LNCaP clone FGC (cell line): ENCODE measurements at regions not wholly inside any gene's neighbourhood (a gene's known extent, or its start where the extent isn't known, plus 50 kb on each side); places are given as distances from the start of the nearest gene placed in this dataset.

Experiments used
- DNase-seq: peaks from one replicate; pipeline ENCODE4 v3.0.0-alpha.2; 2011; ENCODE audit warnings: low read depth
- H3K4me3 ChIP-seq: 2 replicates; pipeline ENCODE4 v1.5.1; 2011; ENCODE audit warnings: mild to moderate bottlenecking, low read depth, low read length, control low read depth
- TF ChIP-seq, protein P1 (sequence below): IDR thresholded peaks from 2 replicates; pipeline ENCODE4 v1.5.1; 2012; ENCODE audit warnings: mild to moderate bottlenecking; ENCODE audit not compliant: control insufficient read depth, insufficient read depth; ENCODE audit errors: extremely low read depth

DNA sequence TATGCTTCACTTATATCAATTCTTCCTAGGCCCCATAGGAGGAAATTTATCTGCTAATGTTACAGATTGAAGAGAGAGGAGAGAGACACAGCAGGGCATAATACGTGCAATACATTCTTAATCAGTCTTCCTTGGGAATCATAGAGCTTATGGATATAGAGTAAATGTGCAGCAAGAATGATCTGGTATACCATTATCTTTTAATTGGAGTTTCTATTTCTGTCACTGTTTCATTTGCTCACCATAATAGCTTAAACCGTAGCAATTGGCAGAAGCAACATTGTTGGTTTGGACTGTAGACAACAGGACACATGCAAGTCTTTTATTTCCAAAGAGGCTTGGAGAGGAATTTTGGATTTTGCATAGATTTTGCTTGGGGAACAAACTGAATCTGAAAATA is 68.1 kb upstream of the PCSK2 start:
- TF ChIP-seq, protein P1, sequence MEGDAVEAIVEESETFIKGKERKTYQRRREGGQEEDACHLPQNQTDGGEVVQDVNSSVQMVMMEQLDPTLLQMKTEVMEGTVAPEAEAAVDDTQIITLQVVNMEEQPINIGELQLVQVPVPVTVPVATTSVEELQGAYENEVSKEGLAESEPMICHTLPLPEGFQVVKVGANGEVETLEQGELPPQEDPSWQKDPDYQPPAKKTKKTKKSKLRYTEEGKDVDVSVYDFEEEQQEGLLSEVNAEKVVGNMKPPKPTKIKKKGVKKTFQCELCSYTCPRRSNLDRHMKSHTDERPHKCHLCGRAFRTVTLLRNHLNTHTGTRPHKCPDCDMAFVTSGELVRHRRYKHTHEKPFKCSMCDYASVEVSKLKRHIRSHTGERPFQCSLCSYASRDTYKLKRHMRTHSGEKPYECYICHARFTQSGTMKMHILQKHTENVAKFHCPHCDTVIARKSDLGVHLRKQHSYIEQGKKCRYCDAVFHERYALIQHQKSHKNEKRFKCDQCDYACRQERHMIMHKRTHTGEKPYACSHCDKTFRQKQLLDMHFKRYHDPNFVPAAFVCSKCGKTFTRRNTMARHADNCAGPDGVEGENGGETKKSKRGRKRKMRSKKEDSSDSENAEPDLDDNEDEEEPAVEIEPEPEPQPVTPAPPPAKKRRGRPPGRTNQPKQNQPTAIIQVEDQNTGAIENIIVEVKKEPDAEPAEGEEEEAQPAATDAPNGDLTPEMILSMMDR: no peak
- H3K4me3 ChIP-seq: no peak overlapping the region
- no peak for DNase-seq

DNA sequence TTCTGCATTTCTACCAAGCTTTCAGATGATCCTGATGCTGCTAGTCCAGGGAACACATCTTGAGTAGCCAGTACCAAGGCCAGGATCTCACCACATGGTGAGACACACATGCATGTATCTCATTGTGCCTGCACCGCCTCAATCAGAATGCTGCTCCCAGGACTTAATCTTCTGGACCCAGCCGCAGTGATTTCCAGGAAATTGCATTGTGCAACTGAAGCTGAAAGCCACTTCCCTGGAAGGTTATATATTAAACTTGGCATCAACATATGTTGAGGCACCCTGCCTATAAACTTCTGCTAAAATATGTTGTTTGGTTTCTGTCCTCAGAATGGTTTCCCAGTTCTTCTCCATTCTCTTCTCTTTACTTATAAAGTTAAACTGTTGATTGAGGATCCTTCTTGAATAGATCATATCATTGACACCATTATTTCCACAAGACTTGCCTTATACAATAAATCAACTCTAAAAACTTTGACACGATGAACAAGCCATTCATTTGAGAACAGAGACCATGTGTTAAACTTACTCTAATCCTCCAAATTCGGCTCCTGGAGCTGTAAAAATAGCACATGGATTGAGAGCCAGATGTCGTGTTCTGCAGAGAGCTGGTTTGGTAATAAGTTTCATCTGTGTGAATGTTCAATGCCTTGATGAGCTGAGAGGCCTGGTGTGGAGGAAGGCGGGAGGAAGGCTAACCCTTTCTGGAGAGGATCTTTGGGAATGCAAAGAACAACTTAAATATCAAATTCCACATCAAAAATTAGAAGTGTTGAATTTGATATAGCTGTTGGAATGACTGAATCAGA is 65.0 kb upstream of the PCSK2 start:
- TF ChIP-seq, protein P1: no peak
- DNase-seq: no peak
- no peak overlapping the region for H3K4me3 ChIP-seq

DNA sequence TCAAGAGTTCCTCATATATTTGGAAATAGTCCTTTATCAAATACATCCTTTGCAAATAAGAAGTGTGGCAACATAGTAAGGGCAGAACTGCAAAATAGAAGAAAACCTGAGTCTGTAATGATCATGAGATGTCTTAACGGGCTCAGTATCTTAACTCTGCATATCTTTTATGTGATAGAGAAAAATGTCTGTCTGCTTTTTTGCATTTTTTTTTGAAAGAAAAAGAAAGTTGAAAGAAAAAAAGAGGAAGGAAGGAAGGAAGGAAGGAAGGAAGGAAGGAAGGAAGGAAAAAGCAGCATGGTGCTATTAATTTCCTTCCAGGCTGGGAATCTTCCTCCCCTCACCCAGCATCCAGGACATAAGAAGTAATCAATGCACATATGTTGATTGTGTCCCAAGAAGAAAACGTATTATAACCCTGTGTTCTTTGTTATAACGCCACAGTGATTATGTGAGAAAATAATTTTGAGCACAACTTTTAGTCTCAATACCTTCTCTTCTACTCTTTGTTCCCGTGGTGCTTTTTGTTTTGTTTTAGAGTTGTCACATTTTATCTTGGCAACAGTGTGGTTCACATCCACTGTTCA is 58.7 kb upstream of the PCSK2 start:
- no peak for DNase-seq
- no peak overlapping the region for H3K4me3 ChIP-seq
- TF ChIP-seq, protein P1: no peak

DNA sequence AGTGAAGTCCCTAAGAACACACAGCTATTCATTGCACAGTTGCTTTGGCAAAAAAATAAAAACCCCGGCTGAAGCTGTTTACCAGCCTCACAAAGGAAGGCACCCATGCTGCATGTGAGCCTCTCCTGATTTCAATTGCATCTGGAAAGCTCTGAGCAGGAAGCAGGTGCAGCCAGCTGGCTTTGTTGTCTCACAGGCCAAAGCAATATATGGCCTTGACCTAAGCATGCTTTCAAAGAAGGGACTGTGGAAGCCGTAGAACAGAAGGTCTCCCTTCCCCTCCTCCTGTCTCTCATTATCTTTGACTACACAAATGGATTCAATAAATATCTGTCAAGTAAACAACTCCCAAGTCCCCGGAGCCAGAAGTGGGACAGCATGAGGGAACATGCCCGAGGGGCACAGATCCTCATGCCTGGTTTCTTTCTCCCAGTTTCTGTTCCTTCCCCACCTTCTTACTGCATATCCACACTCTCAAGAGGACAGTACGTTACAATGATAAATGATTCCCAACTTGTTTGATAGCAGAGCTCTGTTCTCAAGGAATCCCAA is 57.2 kb upstream of the PCSK2 start:
- H3K4me3 ChIP-seq: no peak overlapping the region
- DNase-seq: no peak
- TF ChIP-seq, protein P1: no peak

DNA sequence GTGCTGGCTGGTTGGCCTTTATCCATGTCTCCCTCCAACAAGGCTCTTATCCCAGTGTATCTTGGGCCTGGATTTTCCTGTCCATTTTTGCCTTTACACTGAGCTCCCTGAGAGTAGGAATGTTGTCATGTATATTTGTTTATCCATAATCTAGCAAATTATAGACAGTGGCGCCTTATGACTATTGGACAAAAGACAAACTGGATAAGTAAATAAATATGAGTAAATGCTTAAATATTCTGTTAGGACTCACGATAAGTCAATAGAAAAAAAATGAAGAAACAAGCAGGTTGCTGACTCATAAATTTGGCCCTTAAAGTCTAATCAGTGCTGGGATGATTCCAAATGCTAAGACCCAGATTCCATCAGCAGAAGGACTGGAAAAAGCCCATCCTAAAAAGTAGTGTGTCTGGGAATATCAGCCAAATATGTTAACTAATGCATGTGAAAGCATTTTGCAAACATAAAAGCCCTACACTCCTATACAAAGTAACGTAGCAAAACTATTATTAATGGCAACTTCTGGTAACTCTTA is 55.0 kb upstream of the PCSK2 start:
- TF ChIP-seq, protein P1: no peak
- DNase-seq: no peak
- H3K4me3 ChIP-seq: no peak overlapping the region

DNA sequence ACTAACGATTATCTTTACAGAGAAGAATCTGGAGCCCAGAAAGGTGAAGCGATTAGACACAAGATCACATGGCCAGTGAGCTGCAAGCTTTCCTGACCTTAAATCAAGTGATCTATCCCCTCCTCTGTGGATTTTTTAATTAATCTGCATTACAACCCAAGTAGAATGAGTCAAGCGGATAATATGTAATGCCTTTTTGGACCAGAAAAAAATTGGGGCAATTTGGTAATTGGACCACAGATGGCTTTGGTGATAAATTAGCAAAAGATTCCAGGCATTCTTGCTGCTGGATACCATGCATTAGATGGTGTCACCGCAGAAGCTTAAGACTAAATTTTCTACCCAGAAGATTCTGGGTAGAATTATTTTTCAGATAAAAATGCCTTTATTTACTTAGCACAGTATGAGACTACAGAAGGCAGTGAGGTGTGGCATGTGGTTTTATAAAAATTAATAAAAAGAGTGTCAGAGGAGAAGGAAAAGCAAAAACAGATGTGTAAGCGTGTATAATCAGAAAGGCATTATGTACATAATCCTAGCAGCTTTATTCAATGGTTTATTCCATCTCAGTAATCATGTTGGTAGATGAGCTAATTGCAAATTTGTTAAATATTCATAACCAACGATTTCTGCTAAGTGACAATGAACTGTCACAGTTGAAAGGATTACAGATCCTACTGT is 53.9 kb upstream of the PCSK2 start:
- no peak overlapping the region for H3K4me3 ChIP-seq
- TF ChIP-seq, protein P1: no peak
- DNase-seq: no peak
